Fibroblast of the aortic adventitia (primary cell): ENCODE measurements at regions not wholly inside any gene's neighbourhood (a gene's known extent, or its start where the extent isn't known, plus 50 kb on each side); places are given as distances from the start of the nearest gene placed in this dataset.

ENCODE experiments used
- DNase-seq: peaks from one replicate; pipeline ENCODE4 v3.0.0-alpha.2; 2010; ENCODE audit warnings: low read depth
- H3K4me3 ChIP-seq: 2 replicates; pipeline ENCODE4 v1.5.1; 2011; ENCODE audit warnings: low read depth, mild to moderate bottlenecking, control low read depth, low read length, moderate library complexity
- TF ChIP-seq, protein P1 (sequence below): IDR thresholded peaks from 2 replicates; pipeline ENCODE4 v1.5.1; 2011; ENCODE audit warnings: mild to moderate bottlenecking, low read length, control low read depth, inconsistent platforms; ENCODE audit not compliant: insufficient read depth

DNA sequence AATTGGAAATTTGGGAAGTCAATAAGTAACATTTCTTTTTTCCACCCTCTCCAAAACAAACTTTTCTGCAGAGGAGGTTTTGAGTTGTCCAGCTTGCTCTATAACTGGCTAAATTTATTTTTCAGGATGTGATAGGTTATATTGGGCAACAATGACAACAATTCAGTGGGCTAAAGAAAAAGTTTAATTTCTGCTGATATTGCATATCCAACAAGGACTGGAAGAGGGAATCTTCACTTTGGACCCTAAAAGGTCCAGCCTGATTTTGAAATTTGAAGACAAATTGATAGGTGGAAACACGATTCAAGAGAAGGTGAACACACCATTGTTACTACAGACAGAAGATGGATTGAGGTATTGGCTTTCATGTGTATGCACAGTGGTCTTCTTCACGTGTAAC is 393.1 kb downstream of the BRINP1 start:
- TF ChIP-seq, protein P1, sequence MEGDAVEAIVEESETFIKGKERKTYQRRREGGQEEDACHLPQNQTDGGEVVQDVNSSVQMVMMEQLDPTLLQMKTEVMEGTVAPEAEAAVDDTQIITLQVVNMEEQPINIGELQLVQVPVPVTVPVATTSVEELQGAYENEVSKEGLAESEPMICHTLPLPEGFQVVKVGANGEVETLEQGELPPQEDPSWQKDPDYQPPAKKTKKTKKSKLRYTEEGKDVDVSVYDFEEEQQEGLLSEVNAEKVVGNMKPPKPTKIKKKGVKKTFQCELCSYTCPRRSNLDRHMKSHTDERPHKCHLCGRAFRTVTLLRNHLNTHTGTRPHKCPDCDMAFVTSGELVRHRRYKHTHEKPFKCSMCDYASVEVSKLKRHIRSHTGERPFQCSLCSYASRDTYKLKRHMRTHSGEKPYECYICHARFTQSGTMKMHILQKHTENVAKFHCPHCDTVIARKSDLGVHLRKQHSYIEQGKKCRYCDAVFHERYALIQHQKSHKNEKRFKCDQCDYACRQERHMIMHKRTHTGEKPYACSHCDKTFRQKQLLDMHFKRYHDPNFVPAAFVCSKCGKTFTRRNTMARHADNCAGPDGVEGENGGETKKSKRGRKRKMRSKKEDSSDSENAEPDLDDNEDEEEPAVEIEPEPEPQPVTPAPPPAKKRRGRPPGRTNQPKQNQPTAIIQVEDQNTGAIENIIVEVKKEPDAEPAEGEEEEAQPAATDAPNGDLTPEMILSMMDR: no peak
- no peak overlapping the region for H3K4me3 ChIP-seq
- no peak for DNase-seq

DNA sequence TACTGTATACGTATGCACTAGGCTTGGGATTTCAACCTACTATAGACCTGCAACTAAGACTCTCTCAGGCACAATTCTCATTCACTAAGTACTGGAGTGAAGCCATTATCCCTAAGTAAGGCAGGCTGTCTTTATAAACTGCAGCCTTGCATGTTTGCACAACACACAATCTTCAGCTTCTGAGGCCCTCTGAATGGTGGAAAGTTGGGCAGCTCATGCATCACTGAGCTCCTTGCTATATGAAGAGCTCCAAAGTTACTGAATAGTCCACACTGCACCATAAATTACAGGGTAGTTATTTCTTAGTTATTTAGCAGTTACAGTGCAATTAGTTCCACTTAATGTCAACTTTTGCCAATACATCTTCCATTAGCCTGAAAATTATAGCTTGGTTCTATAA is 384.6 kb downstream of the BRINP1 start:
- TF ChIP-seq, protein P1: no peak
- H3K4me3 ChIP-seq: no peak overlapping the region
- DNase-seq: no peak

- no peak overlapping the region for H3K4me3 ChIP-seq
- no peak for DNase-seq
- TF ChIP-seq, protein P1: no peak
These were observed 383.4 kb downstream of the BRINP1 start for GRCh38 chr9:118985851-118986250.

DNA sequence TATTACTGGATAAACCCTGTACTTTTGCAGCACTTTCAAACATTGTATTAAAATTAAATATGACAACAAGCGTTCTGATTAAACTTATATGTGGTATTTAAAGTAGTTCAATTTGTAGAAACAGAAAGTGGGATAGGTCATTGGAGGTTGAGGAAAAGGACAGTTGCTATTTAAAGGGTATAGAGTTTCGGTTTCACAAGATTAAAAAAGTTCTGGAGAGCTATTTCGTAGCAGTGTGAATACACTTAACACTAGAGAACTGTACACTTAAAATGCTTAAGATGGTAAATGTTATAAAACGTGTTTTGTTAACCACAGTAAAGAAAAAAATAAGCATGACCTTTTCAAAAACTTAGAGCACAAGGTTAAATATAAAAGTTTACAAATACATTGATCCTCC is 382.1 kb downstream of the BRINP1 start:
- TF ChIP-seq, protein P1: no peak
- H3K4me3 ChIP-seq: no peak overlapping the region
- no peak for DNase-seq

DNA sequence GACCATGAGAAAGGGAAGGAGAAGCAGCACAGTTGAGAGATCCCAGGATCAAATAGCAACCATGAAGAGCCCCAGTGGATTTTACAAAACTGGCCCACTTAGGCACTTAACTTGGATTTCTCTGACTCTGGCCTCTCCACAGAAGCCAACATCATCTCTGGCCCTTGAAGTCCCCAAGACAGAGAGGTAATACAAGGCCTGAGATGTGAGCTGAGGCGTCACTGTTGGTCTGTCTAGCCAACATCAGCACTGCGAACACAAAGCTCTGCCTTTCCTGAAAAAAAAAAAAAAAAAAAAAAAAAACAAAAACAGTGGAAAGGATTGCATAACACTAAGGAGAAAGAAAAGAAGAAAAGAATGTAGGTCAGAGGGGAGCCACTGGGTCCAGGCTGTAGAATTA is 378.3 kb downstream of the BRINP1 start:
- TF ChIP-seq, protein P1: no peak
- H3K4me3 ChIP-seq: no peak overlapping the region
- DNase-seq: no peak

- H3K4me3 ChIP-seq: no peak overlapping the region
- TF ChIP-seq, protein P1: no peak
- DNase-seq: no peak
These were observed 377.6 kb downstream of the BRINP1 start for GRCh38 chr9:118991366-118992285.
